Sigmoid colon (tissue), 4 donors: ENCODE measurements at regions not wholly inside any gene's neighbourhood (a gene's known extent, or its start where the extent isn't known, plus 50 kb on each side); places are given as distances from the start of the nearest gene placed in this dataset.

Experiments
- EP300 ChIP-seq, 4 donors: sonication (generic); formaldehyde crosslinking; IDR thresholded peaks; one replicate each; pipeline ENCODE4 v1.6.1; 2017; ENCODE audit warnings: antibody characterized with exemption in 4 of 4
- POLR2A ChIP-seq, 2 donors: fragments of 450-650 bp; IDR thresholded peaks; one replicate each; pipeline ENCODE4 v1.6.1; 2016; ENCODE audit warnings: antibody characterized with exemption in 2 of 2, mild to moderate bottlenecking in 2 of 2, moderate library complexity in 2 of 2
- POLR2AphosphoS5 ChIP-seq, 4 donors: sonication (generic); formaldehyde crosslinking; IDR thresholded peaks; one replicate each; pipeline ENCODE4 v1.6.1; 2017; ENCODE audit warnings: antibody characterized with exemption in 4 of 4
- TF ChIP-seq, protein P1 (sequence below), 4 experiments: fragments of 450-650 bp in 3 of 4; fragments of 200-600 bp in 1 of 4; IDR thresholded peaks; one replicate each; pipeline ENCODE4 v1.5.1; 2016 to 2019; ENCODE audit warnings: antibody characterized with exemption in 4 of 4, mild to moderate bottlenecking in 3 of 4, moderate library complexity in 2 of 4

DNA sequence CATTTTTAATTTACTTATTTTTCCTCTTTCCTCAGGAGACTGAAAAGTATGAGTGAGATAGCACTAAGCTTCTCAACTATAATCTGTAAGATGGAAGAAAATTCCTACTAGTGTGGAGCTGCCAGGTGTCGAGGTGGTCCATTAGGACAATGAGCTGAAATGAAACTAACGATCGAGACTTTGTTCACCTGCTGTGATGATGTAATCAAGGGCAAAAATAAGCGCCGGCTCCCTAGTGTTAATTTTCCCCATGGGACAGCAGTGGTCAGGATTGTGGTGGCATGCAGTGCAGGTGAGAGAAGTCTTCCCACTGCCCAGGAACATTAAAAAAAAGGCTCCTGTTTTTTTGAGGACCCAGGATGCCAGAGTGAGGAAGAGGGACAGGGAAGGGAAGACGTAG, 859.1 kb upstream of the GCFC2 start:
- TF ChIP-seq, protein P1, sequence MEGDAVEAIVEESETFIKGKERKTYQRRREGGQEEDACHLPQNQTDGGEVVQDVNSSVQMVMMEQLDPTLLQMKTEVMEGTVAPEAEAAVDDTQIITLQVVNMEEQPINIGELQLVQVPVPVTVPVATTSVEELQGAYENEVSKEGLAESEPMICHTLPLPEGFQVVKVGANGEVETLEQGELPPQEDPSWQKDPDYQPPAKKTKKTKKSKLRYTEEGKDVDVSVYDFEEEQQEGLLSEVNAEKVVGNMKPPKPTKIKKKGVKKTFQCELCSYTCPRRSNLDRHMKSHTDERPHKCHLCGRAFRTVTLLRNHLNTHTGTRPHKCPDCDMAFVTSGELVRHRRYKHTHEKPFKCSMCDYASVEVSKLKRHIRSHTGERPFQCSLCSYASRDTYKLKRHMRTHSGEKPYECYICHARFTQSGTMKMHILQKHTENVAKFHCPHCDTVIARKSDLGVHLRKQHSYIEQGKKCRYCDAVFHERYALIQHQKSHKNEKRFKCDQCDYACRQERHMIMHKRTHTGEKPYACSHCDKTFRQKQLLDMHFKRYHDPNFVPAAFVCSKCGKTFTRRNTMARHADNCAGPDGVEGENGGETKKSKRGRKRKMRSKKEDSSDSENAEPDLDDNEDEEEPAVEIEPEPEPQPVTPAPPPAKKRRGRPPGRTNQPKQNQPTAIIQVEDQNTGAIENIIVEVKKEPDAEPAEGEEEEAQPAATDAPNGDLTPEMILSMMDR (IDR thresholded peaks at IDR 0.05), result no peak
- TF ChIP-seq POLR2A (IDR thresholded peaks at IDR 0.05) (no peak), EP300 (IDR thresholded peaks at IDR 0.05) (no peak), POLR2AphosphoS5 (IDR thresholded peaks at IDR 0.05) (no peak)
